AG04449 (cell line): ENCODE measurements at regions not wholly inside any gene's neighbourhood (a gene's known extent, or its start where the extent isn't known, plus 50 kb on each side); places are given as distances from the start of the nearest gene placed in this dataset.

Source experiments
- CTCF ChIA-PET: fragments of 350-600 bp; formaldehyde crosslinking; extraction: SDS; loops from one replicate; lab custom pipeline; 2021; ENCODE audit warnings: antibody characterized with exemption; lab: Yijun Ruan, JAX
- POLR2A ChIA-PET: fragments of 400-600, 350-600 bp; formaldehyde crosslinking; extraction: SDS; loops from one replicate; lab custom pipeline; 2020; ENCODE audit warnings: antibody characterized with exemption, inconsistent platforms; lab: Yijun Ruan, JAX
- DNase-seq: peaks from one replicate; pipeline ENCODE4 v3.0.0-alpha.2; 2010; ENCODE audit warnings: low read depth, low spot score
- H3K4me3 ChIP-seq: 2 replicates; pipeline ENCODE4 v1.5.1; 2011; ENCODE audit warnings: low read depth, mild to moderate bottlenecking, control low read depth, low read length
- TF ChIP-seq, protein P1 (sequence below): IDR thresholded peaks from one replicate; pipeline ENCODE4 v1.5.1; 2011; ENCODE audit warnings: mild to moderate bottlenecking, moderate library complexity, low read length, control low read depth, inconsistent platforms; ENCODE audit not compliant: insufficient read depth; ENCODE audit errors: missing control alignments

DNA sequence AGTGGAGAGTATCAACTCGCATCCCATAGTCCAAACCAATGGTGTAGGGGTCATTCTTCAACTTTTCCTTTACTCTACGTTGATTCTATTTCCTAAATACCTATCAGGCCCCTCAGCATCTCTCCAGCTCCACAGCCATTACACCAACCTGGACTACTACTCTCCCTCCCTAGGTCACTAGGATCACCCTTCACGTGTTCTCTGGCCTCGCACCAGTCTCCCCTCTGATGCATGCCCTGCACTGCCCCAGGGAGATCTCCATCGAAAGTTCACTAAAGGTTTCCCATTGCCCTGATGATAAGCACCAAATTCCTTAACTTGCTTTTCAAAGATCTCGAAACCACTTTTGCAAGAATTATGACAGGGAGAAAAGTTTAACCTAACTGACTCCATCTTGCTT, 421.5 kb downstream of the TSHZ3 start:
- H3K4me3 ChIP-seq: no peak overlapping the region
- TF ChIP-seq, protein P1, sequence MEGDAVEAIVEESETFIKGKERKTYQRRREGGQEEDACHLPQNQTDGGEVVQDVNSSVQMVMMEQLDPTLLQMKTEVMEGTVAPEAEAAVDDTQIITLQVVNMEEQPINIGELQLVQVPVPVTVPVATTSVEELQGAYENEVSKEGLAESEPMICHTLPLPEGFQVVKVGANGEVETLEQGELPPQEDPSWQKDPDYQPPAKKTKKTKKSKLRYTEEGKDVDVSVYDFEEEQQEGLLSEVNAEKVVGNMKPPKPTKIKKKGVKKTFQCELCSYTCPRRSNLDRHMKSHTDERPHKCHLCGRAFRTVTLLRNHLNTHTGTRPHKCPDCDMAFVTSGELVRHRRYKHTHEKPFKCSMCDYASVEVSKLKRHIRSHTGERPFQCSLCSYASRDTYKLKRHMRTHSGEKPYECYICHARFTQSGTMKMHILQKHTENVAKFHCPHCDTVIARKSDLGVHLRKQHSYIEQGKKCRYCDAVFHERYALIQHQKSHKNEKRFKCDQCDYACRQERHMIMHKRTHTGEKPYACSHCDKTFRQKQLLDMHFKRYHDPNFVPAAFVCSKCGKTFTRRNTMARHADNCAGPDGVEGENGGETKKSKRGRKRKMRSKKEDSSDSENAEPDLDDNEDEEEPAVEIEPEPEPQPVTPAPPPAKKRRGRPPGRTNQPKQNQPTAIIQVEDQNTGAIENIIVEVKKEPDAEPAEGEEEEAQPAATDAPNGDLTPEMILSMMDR: no peak
- ChIA-PET POLR2A (no interaction called here), CTCF (no interaction called here)
- DNase-seq: no peak

DNA sequence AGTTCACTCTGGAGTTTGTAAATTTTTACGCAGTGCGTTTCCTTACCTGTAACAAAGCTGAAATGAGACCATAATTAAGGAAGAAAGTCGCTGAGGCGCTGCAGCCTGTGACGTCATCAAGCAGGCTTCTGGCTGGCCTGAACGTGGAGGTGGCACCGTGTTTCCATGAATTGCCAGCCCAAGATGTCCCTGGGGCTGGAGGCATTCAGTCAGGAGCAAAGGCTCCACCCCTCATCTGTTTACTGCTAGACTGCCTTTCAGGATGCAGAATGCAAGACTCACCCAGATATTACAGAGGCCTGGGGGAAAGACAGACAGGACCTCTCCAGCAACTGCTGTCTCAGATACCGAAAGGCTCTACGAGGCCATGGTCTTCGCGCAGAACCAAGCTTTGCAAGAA, 424.6 kb downstream of the TSHZ3 start:
- no peak for DNase-seq
- no peak overlapping the region for H3K4me3 ChIP-seq
- ChIA-PET POLR2A (no interaction called here), CTCF (no interaction called here)
- TF ChIP-seq, protein P1: no peak

DNA sequence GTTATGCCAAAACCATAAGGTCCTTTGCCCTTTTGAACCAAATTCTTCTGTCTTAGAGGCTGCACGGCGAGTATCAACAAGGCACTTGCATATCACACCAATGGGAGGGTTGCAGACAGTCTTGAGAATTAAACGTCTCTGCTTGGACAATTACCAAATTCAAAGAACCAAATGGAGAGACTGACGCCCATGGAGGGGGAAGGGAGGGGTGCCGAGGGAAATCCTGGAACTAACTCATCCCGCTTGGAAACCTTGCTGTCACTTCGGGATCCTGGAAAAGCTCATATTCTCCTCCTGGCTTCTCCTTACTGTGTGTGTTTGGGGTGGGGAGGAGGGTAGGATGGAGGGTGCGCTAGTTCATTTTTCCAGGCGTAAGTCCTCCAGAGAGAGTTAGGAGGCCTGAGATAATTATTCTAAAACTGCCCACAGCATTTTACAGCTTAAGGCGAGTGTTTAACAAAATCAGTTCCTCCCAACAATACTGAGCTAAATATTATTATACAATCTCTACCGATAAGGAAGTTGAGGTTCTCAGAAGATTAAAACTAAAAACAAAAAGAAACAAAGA, 425.1 kb downstream of the TSHZ3 start:
- ChIA-PET CTCF (no interaction called here), POLR2A (no interaction called here)
- TF ChIP-seq, protein P1: no peak
- H3K4me3 ChIP-seq: no peak overlapping the region
- no peak for DNase-seq

DNA sequence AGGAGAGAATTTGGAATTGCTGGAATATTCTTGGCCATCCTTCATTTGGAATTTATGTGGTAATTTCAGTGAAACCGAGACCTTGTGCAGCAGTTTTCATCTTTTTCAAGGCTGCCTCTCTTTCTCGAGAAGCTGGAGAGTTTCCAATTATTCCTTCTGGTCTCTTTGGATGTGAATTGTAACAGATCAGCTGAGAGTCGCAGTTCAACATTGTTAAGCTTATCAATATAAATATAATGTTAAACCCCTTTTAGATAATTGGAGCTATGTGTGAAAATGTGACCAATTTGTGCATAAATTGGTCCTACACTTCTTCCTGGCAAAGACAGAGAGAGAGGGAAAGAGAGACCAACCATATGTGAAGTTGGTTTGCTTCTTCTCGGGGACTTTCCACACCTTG, 425.6 kb downstream of the TSHZ3 start:
- POLR2A ChIA-PET: no interaction called here
- TF ChIP-seq, protein P1: no peak
- CTCF ChIA-PET: no interaction called here
- H3K4me3 ChIP-seq: no peak overlapping the region
- DNase-seq: no peak

DNA sequence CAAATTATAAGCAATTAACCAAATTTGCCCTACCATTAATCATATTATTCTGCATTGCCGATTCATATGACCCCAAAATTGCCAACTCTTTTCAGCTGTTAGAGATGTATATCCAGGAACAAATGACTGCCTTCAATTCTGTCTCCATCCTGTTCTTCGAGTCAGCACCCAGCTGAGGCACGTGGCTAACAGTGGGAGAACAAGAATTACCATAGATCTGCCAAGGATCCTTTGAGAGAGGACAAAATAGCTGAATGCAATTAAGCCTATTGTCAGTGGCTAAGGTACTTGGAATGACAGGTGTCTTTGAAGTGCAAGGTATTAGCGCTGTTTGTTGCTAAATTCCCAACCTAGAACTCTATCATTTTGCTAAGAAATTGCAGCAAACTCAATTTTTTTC, 426.1 kb downstream of the TSHZ3 start:
- TF ChIP-seq, protein P1: no peak
- no peak overlapping the region for H3K4me3 ChIP-seq
- POLR2A ChIA-PET: no interaction called here
- no peak for DNase-seq
- CTCF ChIA-PET: no interaction called here

DNA sequence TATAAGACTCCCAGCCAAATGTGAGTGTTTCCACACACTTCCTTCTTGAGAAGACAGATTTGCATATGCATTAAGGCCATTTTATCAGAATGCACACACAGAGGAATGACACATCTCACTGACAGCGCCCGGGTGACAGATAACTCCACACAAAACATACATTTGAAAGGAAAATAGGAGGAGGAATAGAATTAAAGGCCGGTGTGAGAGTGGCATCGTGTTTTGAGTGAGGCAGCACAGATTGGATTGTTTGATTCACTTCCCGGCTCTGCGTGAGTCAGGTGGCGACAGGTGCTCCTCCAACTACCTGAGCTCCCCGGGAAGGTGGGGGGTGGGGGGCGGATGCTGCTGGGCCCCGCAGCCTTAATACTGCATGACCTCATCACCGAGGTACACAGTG, 429.0 kb downstream of the TSHZ3 start:
- no peak overlapping the region for H3K4me3 ChIP-seq
- TF ChIP-seq, protein P1: no peak
- CTCF ChIA-PET: no interaction called here
- no peak for DNase-seq
- POLR2A ChIA-PET: no interaction called here
